Cerebellar cortex (tissue), 1 donor: ENCODE measurements at regions not wholly inside any gene's neighbourhood (a gene's known extent, or its start where the extent isn't known, plus 50 kb on each side); places are given as distances from the start of the nearest gene placed in this dataset.

ENCODE experiments used
- DNase-seq: peaks from one replicate; pipeline ENCODE4 v3.0.0-alpha.2; 2015; ENCODE audit warnings: low spot score

- DNase-seq = no peak
Measured at GRCh38 chr2:239762106-239762505, 263.0 kb downstream of the NDUFA10 start.

- no peak for DNase-seq
Measured at GRCh38 chr2:239760596-239760995, 264.5 kb downstream of the NDUFA10 start.

- no peak for DNase-seq
Measured at GRCh38 chr2:239758279-239758877, 266.8 kb downstream of the NDUFA10 start.

GRCh38 chr2:239756790-239757760 lies 268.1 kb downstream of the NDUFA10 start:
- DNase-seq = peak; percentile 50

GRCh38 chr2:239756031-239756789 lies 268.9 kb downstream of the NDUFA10 start:
- DNase-seq = peak; percentile 10

- no peak for DNase-seq
Measured at GRCh38 chr2:239753401-239753837, 271.7 kb downstream of the NDUFA10 start.

GRCh38 chr2:239752951-239753350 lies 272.2 kb downstream of the NDUFA10 start:
- DNase-seq = no peak

GRCh38 chr2:239751679-239752355 lies 273.3 kb downstream of the NDUFA10 start:
- DNase-seq = no peak

- DNase-seq = no peak
Measured at GRCh38 chr2:239750929-239751678, 274.0 kb downstream of the NDUFA10 start.

GRCh38 chr2:239750045-239750835 lies 274.9 kb downstream of the NDUFA10 start:
- DNase-seq = no peak

- DNase-seq = no peak
Measured at GRCh38 chr2:239749272-239749873, 275.8 kb downstream of the NDUFA10 start.

- no peak for DNase-seq
Measured at GRCh38 chr2:239748811-239749210, 276.3 kb downstream of the NDUFA10 start.

GRCh38 chr2:239747771-239748170 lies 277.4 kb downstream of the NDUFA10 start:
- no peak for DNase-seq

GRCh38 chr2:239747274-239747673 lies 277.9 kb downstream of the NDUFA10 start:
- DNase-seq = no peak

GRCh38 chr2:239746559-239747246 lies 278.4 kb downstream of the NDUFA10 start:
- no peak for DNase-seq

GRCh38 chr2:239745386-239746227 lies 279.5 kb downstream of the NDUFA10 start:
- DNase-seq = no peak

- no peak for DNase-seq
Measured at GRCh38 chr2:239744706-239745340, 280.3 kb downstream of the NDUFA10 start.

- no peak for DNase-seq
Measured at GRCh38 chr2:239743206-239743605, 281.9 kb downstream of the NDUFA10 start.
